Uterus (tissue), 2 donors: ENCODE measurements at regions not wholly inside any gene's neighbourhood (a gene's known extent, or its start where the extent isn't known, plus 50 kb on each side); places are given as distances from the start of the nearest gene placed in this dataset.

Source experiments
- POLR2A ChIP-seq, 2 donors: fragments of 450-650 bp; IDR thresholded peaks; one replicate each; pipeline ENCODE4 v1.6.1; 2016; ENCODE audit warnings: antibody characterized with exemption in 2 of 2, mild to moderate bottlenecking in 1 of 2, moderate library complexity in 1 of 2
- TF ChIP-seq, protein P1 (sequence below), 4 experiments: fragments of 200-600 bp in 2 of 4; fragments of 450-650 bp in 2 of 4; sonication (generic) in 2 of 4; IDR thresholded peaks; one replicate each; pipeline ENCODE4 v1.5.1; 2016 to 2019; ENCODE audit warnings: antibody characterized with exemption in 4 of 4, mild to moderate bottlenecking in 2 of 4, moderate library complexity in 1 of 4

DNA sequence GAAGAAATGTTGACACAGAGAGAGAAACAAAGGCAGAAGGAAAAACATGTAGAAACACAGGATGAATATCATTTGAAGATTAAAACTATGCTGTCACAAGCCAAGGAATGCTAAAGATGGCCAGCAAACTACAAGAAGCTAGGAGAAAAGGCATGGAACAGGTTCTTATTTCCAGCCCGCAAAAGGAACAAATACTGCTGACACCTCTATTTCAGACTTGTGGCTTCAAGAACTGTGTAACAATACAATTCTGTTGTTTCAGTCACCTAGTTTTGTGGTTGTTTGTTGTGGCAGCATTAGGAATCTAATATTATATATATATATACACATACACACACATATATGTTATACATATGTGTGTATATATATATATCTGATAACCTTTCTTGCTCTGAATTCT is 1543.9 kb downstream of the KCNT2 start:
- TF ChIP-seq, protein P1, sequence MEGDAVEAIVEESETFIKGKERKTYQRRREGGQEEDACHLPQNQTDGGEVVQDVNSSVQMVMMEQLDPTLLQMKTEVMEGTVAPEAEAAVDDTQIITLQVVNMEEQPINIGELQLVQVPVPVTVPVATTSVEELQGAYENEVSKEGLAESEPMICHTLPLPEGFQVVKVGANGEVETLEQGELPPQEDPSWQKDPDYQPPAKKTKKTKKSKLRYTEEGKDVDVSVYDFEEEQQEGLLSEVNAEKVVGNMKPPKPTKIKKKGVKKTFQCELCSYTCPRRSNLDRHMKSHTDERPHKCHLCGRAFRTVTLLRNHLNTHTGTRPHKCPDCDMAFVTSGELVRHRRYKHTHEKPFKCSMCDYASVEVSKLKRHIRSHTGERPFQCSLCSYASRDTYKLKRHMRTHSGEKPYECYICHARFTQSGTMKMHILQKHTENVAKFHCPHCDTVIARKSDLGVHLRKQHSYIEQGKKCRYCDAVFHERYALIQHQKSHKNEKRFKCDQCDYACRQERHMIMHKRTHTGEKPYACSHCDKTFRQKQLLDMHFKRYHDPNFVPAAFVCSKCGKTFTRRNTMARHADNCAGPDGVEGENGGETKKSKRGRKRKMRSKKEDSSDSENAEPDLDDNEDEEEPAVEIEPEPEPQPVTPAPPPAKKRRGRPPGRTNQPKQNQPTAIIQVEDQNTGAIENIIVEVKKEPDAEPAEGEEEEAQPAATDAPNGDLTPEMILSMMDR (IDR thresholded peaks at IDR 0.05), result no peak
- TF ChIP-seq POLR2A (IDR thresholded peaks at IDR 0.05), result no peak
